Calu3 (cell line): ENCODE measurements at regions not wholly inside any gene's neighbourhood (a gene's known extent, or its start where the extent isn't known, plus 50 kb on each side); places are given as distances from the start of the nearest gene placed in this dataset.

Experiments
- BruUV-seq: library from RNA; stranded (reverse); fragments of 400-500 nt; replicated peaks from 2 replicates; lab custom pipeline; 2021; lab: Mats Ljungman, UMichigan
- CTCF ChIA-PET: fragments of 300-600 bp; sonication (Branson Sonifier 250); formaldehyde crosslinking; loops from one replicate; lab custom pipeline; 2022; ENCODE audit warnings: antibody characterized with exemption; lab: Charles Lee
- DNase-seq: peaks from one replicate; pipeline ENCODE4 v3.0.0; 2022
- H3K27ac Mint-ChIP-seq: one replicate; pipeline ENCODE4 v1.8.0; 2022; ENCODE audit warnings: mixed read lengths; ENCODE audit not compliant: unreplicated experiment
- H3K27me3 Mint-ChIP-seq: one replicate; pipeline ENCODE4 v1.8.0; 2022; ENCODE audit warnings: mixed read lengths; ENCODE audit not compliant: unreplicated experiment
- H3K36me3 Mint-ChIP-seq: one replicate; pipeline ENCODE4 v1.8.0; 2022; ENCODE audit warnings: mild to moderate bottlenecking, moderate library complexity, mixed read lengths; ENCODE audit not compliant: insufficient read depth, unreplicated experiment
- H3K4me1 Mint-ChIP-seq: one replicate; pipeline ENCODE4 v1.8.0; 2022; ENCODE audit warnings: mild to moderate bottlenecking, low read depth, mixed read lengths; ENCODE audit not compliant: unreplicated experiment
- H3K4me3 Mint-ChIP-seq: one replicate; pipeline ENCODE4 v1.8.0; 2022; ENCODE audit warnings: mild to moderate bottlenecking, low read depth, moderate library complexity, mixed read lengths; ENCODE audit not compliant: unreplicated experiment
- H3K9me3 Mint-ChIP-seq: one replicate; pipeline ENCODE4 v1.8.0; 2022; ENCODE audit warnings: low read depth, mixed read lengths; ENCODE audit not compliant: unreplicated experiment
- CTCF ChIP-seq: fragments of 200-600 bp; IDR thresholded peaks from one replicate; pipeline ENCODE4 v1.8.0; 2022; ENCODE audit warnings: antibody characterized with exemption; ENCODE audit not compliant: unreplicated experiment
- intact Hi-C: fragments of 100-400 bp; cut with micrococcal nuclease; formaldehyde crosslinking; loops from one replicate; pipeline ENCODE4 v1.10.0; 2022; ENCODE audit not compliant: unreplicated experiment

GRCh38 chr3:111480091-111480490 lies 61.9 kb upstream of the CD96 start:
- BruUV-seq, result no TSS peak
- Mint-ChIP-seq H3K27ac (no peak overlapping the region), H3K27me3 (no peaks in the 10 kb centered on the region), H3K4me3 (no peak overlapping the region), H3K4me1 (no peaks in the 10 kb centered on the region), H3K9me3 (no peaks in the 10 kb centered on the region), H3K36me3 (no peaks in the 10 kb centered on the region)
- intact Hi-C loops, result no loop called here
- CTCF ChIA-PET, result no interaction called here
- DNase-seq, result no peak
- no peak for TF ChIP-seq CTCF

GRCh38 chr3:111481551-111481950 lies 60.4 kb upstream of the CD96 start:
- no peak for DNase-seq
- CTCF ChIA-PET, result no interaction called here
- no peaks in the 10 kb centered on the region for H3K36me3 Mint-ChIP-seq
- H3K4me3 Mint-ChIP-seq, result no peak overlapping the region
- no peak for TF ChIP-seq CTCF
- no TSS peak for BruUV-seq
- no peaks in the 10 kb centered on the region for H3K4me1 Mint-ChIP-seq
- no peaks in the 10 kb centered on the region for H3K9me3 Mint-ChIP-seq
- no peaks in the 10 kb centered on the region for H3K27me3 Mint-ChIP-seq
- no peak overlapping the region for H3K27ac Mint-ChIP-seq
- intact Hi-C loops, result no loop called here

- Mint-ChIP-seq H3K27me3 (no peaks in the 10 kb centered on the region), H3K4me1 (no peaks in the 10 kb centered on the region), H3K4me3 (no peak overlapping the region), H3K9me3 (no peaks in the 10 kb centered on the region), H3K27ac (no peak overlapping the region), H3K36me3 (no peaks in the 10 kb centered on the region)
- no TSS peak for BruUV-seq
- TF ChIP-seq CTCF, result no peak
- CTCF ChIA-PET, result interaction anchor here (0.7 kb wide), 1 partner anchor 852 kb away, joined by 4 read pairs; no protein-coding TSS in a partner anchor
- no peak for DNase-seq
- intact Hi-C loops, result no loop called here
Measured at GRCh38 chr3:111482574-111482973, 59.4 kb upstream of the CD96 start.

- Mint-ChIP-seq H3K9me3 (no peaks in the 10 kb centered on the region), H3K4me1 (no peaks in the 10 kb centered on the region), H3K27me3 (no peaks in the 10 kb centered on the region), H3K36me3 (no peaks in the 10 kb centered on the region), H3K27ac (no peak overlapping the region), H3K4me3 (no peak overlapping the region)
- CTCF ChIA-PET, result no interaction called here
- BruUV-seq, result no TSS peak
- intact Hi-C loops, result no loop called here
- no peak for DNase-seq
- no peak for TF ChIP-seq CTCF
Measured at GRCh38 chr3:111485086-111485485, 56.9 kb upstream of the CD96 start.
